Activated B cell treated with CpG ODN at 0.5 μM for 24 hours (primary cell): ENCODE measurements at regions not wholly inside any gene's neighbourhood (a gene's known extent, or its start where the extent isn't known, plus 50 kb on each side); places are given as distances from the start of the nearest gene placed in this dataset.

Experiments used
- ATAC-seq: fragments of 200-7000 bp; cut with Tn5 transposase; one replicate; pipeline ENCODE4 v1.10.0; 2021; ENCODE audit warnings: low read depth, mild to moderate bottlenecking, moderate library complexity
- CTCF ChIA-PET: fragments of 350-600 bp; sonication (Branson Sonifier 250); formaldehyde crosslinking; loops from one replicate; lab custom pipeline; 2021; ENCODE audit warnings: antibody characterized with exemption; lab: Charles Lee
- POLR2A ChIA-PET: fragments of 350-600 bp; sonication (Branson Sonifier 250); formaldehyde crosslinking; loops from one replicate; lab custom pipeline; 2021; ENCODE audit warnings: antibody characterized with exemption; lab: Charles Lee
- DNase-seq: peaks from one replicate; pipeline ENCODE4 v3.0.0; 2022
- H3K27ac Mint-ChIP-seq: one replicate; pipeline ENCODE4 v1.8.0; 2020; ENCODE audit warnings: mixed read lengths
- H3K27me3 Mint-ChIP-seq: one replicate; pipeline ENCODE4 v1.8.0; 2021; ENCODE audit warnings: mixed read lengths
- H3K36me3 Mint-ChIP-seq: one replicate; pipeline ENCODE4 v1.8.0; 2021; ENCODE audit warnings: low read depth, mixed read lengths
- H3K4me1 Mint-ChIP-seq: one replicate; pipeline ENCODE4 v1.8.0; 2021; ENCODE audit warnings: mixed read lengths
- H3K4me3 Mint-ChIP-seq: one replicate; pipeline ENCODE4 v1.8.0; 2020; ENCODE audit warnings: mild to moderate bottlenecking, mixed read lengths
- H3K9me3 Mint-ChIP-seq: one replicate; pipeline ENCODE4 v1.8.0; 2020; ENCODE audit warnings: mixed read lengths
- intact Hi-C: fragments of 100-400 bp; cut with micrococcal nuclease; formaldehyde crosslinking; loops from one replicate; pipeline ENCODE4 v1.15.1; 2024
- TF ChIP-seq, protein P1 (sequence below): fragments of 200-600 bp; IDR thresholded peaks from one replicate; pipeline ENCODE4 v1.8.0; 2022; ENCODE audit warnings: antibody characterized with exemption, mild to moderate bottlenecking

GRCh38 chr6:77249560-77249959 is 213.7 kb downstream of the HTR1B start:
- no peaks in the 10 kb centered on the region for H3K36me3 Mint-ChIP-seq
- TF ChIP-seq, protein P1, sequence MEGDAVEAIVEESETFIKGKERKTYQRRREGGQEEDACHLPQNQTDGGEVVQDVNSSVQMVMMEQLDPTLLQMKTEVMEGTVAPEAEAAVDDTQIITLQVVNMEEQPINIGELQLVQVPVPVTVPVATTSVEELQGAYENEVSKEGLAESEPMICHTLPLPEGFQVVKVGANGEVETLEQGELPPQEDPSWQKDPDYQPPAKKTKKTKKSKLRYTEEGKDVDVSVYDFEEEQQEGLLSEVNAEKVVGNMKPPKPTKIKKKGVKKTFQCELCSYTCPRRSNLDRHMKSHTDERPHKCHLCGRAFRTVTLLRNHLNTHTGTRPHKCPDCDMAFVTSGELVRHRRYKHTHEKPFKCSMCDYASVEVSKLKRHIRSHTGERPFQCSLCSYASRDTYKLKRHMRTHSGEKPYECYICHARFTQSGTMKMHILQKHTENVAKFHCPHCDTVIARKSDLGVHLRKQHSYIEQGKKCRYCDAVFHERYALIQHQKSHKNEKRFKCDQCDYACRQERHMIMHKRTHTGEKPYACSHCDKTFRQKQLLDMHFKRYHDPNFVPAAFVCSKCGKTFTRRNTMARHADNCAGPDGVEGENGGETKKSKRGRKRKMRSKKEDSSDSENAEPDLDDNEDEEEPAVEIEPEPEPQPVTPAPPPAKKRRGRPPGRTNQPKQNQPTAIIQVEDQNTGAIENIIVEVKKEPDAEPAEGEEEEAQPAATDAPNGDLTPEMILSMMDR, result no peak
- H3K27me3 Mint-ChIP-seq, result no peaks in the 10 kb centered on the region
- ATAC-seq, result no peak
- no peak for DNase-seq
- no peaks in the 10 kb centered on the region for H3K4me1 Mint-ChIP-seq
- POLR2A ChIA-PET, result no interaction called here
- CTCF ChIA-PET, result no interaction called here
- no peaks in the 10 kb centered on the region for H3K9me3 Mint-ChIP-seq
- intact Hi-C loops, result no loop called here
- no peak overlapping the region for H3K4me3 Mint-ChIP-seq
- H3K27ac Mint-ChIP-seq, result no peak overlapping the region

DNA sequence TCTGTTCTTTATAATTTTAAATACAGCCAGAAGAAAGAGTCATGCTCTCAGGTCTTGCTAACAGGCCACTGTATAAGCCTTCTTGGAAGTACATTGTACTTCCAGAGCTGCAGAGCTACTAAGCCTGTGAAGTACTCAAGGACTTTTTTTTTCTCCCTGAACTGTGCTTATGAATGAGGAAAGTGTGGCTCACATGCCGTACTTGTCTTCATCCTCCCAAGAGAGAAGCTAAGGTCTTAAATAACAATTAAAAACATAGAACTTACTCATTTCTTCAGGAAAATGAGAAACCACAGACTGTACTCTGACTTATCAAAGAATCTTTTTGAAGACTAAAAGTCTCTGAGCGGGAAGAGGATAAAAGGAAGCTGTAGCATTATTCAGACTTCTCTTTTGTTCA is 218.3 kb downstream of the HTR1B start:
- ATAC-seq (no peak), DNase-seq (no peak)
- Mint-ChIP-seq H3K4me1 (no peaks in the 10 kb centered on the region), H3K27ac (no peak overlapping the region), H3K9me3 (peaks cover 5% of the 10 kb centered on the region), H3K36me3 (no peaks in the 10 kb centered on the region), H3K27me3 (no peaks in the 10 kb centered on the region), H3K4me3 (no peak overlapping the region)
- intact Hi-C loops, result no loop called here
- POLR2A ChIA-PET, result no interaction called here
- TF ChIP-seq, protein P1, result no peak
- CTCF ChIA-PET, result no interaction called here

DNA sequence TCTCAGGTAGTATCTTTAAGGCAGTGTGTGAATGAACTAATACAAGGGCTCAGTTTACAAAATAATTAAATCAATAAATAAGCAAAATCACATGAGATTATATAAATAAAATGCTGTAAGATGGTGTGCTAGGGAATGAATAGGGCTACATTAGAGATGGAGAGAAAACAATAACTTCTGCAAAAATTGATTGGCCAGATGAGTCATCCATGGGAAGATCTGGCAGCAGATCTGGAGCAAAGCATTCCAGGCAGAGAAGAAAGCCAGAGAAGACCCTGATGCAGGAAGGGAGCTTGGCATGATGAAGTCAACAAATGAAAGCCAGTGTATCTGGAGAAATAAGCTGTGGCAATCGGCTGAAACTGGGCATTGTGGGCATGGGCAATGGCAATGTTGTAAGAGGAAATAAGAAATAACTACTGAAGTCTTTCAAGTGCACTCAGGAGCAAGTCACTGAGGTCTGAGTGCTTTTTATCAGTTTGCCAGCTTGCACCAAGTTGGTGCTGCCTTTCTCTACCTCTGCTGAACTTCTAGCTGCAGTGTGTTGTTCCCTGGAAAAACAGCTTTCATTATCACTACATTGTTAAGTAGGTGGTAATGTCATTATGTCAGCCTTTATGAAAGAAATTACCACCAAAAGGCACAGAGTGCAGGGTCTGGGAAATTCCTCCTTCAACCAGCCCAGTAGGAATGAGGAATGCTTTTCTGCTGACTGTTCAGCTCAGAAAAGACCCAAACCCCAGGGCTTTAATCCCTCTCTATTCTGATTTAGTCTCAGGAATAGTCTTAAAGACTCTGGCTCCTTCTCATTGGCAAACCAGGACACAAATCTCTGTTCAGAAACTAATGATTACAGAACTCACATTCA is 231.6 kb downstream of the HTR1B start:
- H3K36me3 Mint-ChIP-seq, result no peaks in the 10 kb centered on the region
- POLR2A ChIA-PET, result no interaction called here
- H3K27me3 Mint-ChIP-seq, result no peaks in the 10 kb centered on the region
- no peak overlapping the region for H3K27ac Mint-ChIP-seq
- no peak for ATAC-seq
- no peaks in the 10 kb centered on the region for H3K9me3 Mint-ChIP-seq
- intact Hi-C loops, result no loop called here
- TF ChIP-seq, protein P1, result no peak
- DNase-seq, result no peak
- H3K4me1 Mint-ChIP-seq, result no peaks in the 10 kb centered on the region
- H3K4me3 Mint-ChIP-seq, result no peak overlapping the region
- CTCF ChIA-PET, result no interaction called here

DNA sequence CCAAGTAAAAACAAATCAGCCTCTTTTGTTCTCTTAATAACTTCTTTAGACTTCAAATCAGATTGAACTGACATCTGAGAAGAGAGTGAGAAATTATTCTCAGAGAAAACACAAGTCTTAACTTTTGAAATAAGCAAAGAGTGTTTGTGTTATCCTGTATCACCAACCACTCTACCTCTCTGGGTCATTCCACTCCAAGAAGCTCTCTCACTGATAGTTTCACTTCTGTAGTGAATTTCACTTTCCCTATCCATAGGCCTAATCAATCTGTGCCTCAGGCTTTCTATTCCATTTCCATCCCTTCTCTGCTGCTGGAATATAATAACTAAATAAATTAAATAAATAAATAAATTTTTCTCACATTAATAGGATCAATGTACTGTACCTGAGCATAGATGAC is 235.0 kb downstream of the HTR1B start:
- no peak for DNase-seq
- POLR2A ChIA-PET, result no interaction called here
- intact Hi-C loops, result no loop called here
- Mint-ChIP-seq H3K4me1 (no peaks in the 10 kb centered on the region), H3K9me3 (peaks cover 2% of the 10 kb centered on the region), H3K27ac (no peak overlapping the region), H3K27me3 (no peaks in the 10 kb centered on the region), H3K4me3 (no peak overlapping the region), H3K36me3 (no peaks in the 10 kb centered on the region)
- CTCF ChIA-PET, result no interaction called here
- ATAC-seq, result no peak
- TF ChIP-seq, protein P1, result no peak

DNA sequence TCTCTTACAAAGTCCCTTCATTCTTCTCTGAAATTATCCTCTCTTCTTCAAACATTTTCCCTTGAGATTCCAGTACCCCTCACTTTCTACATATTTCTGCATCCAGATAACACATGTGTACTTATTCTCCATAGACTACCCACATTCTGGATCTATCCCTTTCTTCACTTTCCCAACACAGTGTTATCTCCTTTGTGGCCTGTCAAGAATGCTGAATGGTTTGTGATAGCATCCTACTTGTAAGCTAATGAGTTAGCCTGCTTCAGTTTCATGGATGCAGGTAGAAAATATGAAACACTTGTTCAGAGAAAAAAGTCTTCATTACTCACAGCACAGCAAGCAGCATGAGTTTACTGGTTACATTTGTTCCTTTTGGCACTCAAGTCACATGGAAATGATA is 245.4 kb downstream of the HTR1B start:
- DNase-seq, result no peak
- intact Hi-C loops, result no loop called here
- ChIA-PET POLR2A (no interaction called here), CTCF (no interaction called here)
- no peaks in the 10 kb centered on the region for H3K36me3 Mint-ChIP-seq
- no peak overlapping the region for H3K4me3 Mint-ChIP-seq
- no peak for ATAC-seq
- H3K9me3 Mint-ChIP-seq, result peaks cover 5% of the 10 kb centered on the region
- no peaks in the 10 kb centered on the region for H3K4me1 Mint-ChIP-seq
- TF ChIP-seq, protein P1, result no peak
- no peaks in the 10 kb centered on the region for H3K27me3 Mint-ChIP-seq
- no peak overlapping the region for H3K27ac Mint-ChIP-seq
